ENCODE measurements at regions not wholly inside any gene's neighbourhood (a gene's known extent, or its start where the extent isn't known, plus 50 kb on each side); places are given as distances from the start of the nearest gene placed in this dataset.

- ATAC-seq = no peak
- no peak overlapping the region for H3K4me3 Mint-ChIP-seq
- H3K9me3 Mint-ChIP-seq (ENCODE audit: low read depth) = peaks cover 2% of the 10 kb centered on the region
- H3K27me3 Mint-ChIP-seq = no peaks in the 10 kb centered on the region
- H3K4me1 Mint-ChIP-seq = no peaks in the 10 kb centered on the region
- H3K36me3 Mint-ChIP-seq = no peaks in the 10 kb centered on the region
- DNase-seq = no peak
- H3K27ac Mint-ChIP-seq = no peak overlapping the region
- CTCF ChIA-PET = no interaction called here
Measured at GRCh38 chr4:92120810-92121498, 182.8 kb upstream of the GRID2 start.

- Mint-ChIP-seq H3K9me3 (ENCODE audit: low read depth) (peaks cover 2% of the 10 kb centered on the region), H3K36me3 (no peaks in the 10 kb centered on the region), H3K4me1 (no peaks in the 10 kb centered on the region), H3K27ac (no peak overlapping the region), H3K4me3 (no peak overlapping the region), H3K27me3 (no peaks in the 10 kb centered on the region)
- CTCF ChIA-PET = no interaction called here
- DNase-seq (no peak), ATAC-seq (no peak)
Measured at GRCh38 chr4:92122911-92123310, 180.9 kb upstream of the GRID2 start.

GRCh38 chr4:92128676-92129075, 175.1 kb upstream of the GRID2 start:
- DNase-seq (no peak), ATAC-seq (no peak)
- CTCF ChIA-PET = no interaction called here
- H3K4me3 Mint-ChIP-seq = no peak overlapping the region
- no peaks in the 10 kb centered on the region for H3K36me3 Mint-ChIP-seq
- H3K27me3 Mint-ChIP-seq = no peaks in the 10 kb centered on the region
- no peaks in the 10 kb centered on the region for H3K4me1 Mint-ChIP-seq
- peaks cover 12% of the 10 kb centered on the region for H3K9me3 Mint-ChIP-seq (ENCODE audit: low read depth)
- H3K27ac Mint-ChIP-seq = no peak overlapping the region

GRCh38 chr4:92129408-92129994, 174.3 kb upstream of the GRID2 start:
- Mint-ChIP-seq H3K27me3 (no peaks in the 10 kb centered on the region), H3K36me3 (no peaks in the 10 kb centered on the region), H3K27ac (no peak overlapping the region), H3K4me1 (no peaks in the 10 kb centered on the region), H3K9me3 (ENCODE audit: low read depth) (peaks cover 12% of the 10 kb centered on the region), H3K4me3 (no peak overlapping the region)
- DNase-seq = no peak
- ATAC-seq = no peak
- CTCF ChIA-PET = no interaction called here

GRCh38 chr4:92136434-92136833, 167.3 kb upstream of the GRID2 start:
- no peaks in the 10 kb centered on the region for H3K4me1 Mint-ChIP-seq
- ATAC-seq (no peak), DNase-seq (no peak)
- H3K27ac Mint-ChIP-seq = no peak overlapping the region
- no peaks in the 10 kb centered on the region for H3K36me3 Mint-ChIP-seq
- CTCF ChIA-PET = no interaction called here
- H3K27me3 Mint-ChIP-seq = no peaks in the 10 kb centered on the region
- no peak overlapping the region for H3K4me3 Mint-ChIP-seq
- peaks cover 8% of the 10 kb centered on the region for H3K9me3 Mint-ChIP-seq (ENCODE audit: low read depth)

GRCh38 chr4:92163348-92163747, 140.4 kb upstream of the GRID2 start:
- H3K27ac Mint-ChIP-seq = no peak overlapping the region
- CTCF ChIA-PET = no interaction called here
- DNase-seq (no peak), ATAC-seq (no peak)
- no peak overlapping the region for H3K4me3 Mint-ChIP-seq
- H3K36me3 Mint-ChIP-seq = no peaks in the 10 kb centered on the region
- H3K4me1 Mint-ChIP-seq = no peaks in the 10 kb centered on the region
- H3K27me3 Mint-ChIP-seq = no peaks in the 10 kb centered on the region
- peaks cover 11% of the 10 kb centered on the region for H3K9me3 Mint-ChIP-seq (ENCODE audit: low read depth)

- Mint-ChIP-seq H3K27ac (no peak overlapping the region), H3K36me3 (no peaks in the 10 kb centered on the region), H3K4me1 (no peaks in the 10 kb centered on the region), H3K4me3 (no peak overlapping the region), H3K9me3 (ENCODE audit: low read depth) (peaks cover 2% of the 10 kb centered on the region), H3K27me3 (no peaks in the 10 kb centered on the region)
- DNase-seq = no peak
- CTCF ChIA-PET = no interaction called here
- no peak for ATAC-seq
Measured at GRCh38 chr4:92170340-92170739, 133.4 kb upstream of the GRID2 start.

- CTCF ChIA-PET = no interaction called here
- H3K4me3 Mint-ChIP-seq = no peak overlapping the region
- H3K36me3 Mint-ChIP-seq = no peaks in the 10 kb centered on the region
- peaks cover 2% of the 10 kb centered on the region for H3K9me3 Mint-ChIP-seq (ENCODE audit: low read depth)
- ATAC-seq (no peak), DNase-seq (no peak)
- H3K27ac Mint-ChIP-seq = no peak overlapping the region
- H3K27me3 Mint-ChIP-seq = no peaks in the 10 kb centered on the region
- no peaks in the 10 kb centered on the region for H3K4me1 Mint-ChIP-seq
Measured at GRCh38 chr4:92172203-92172602, 131.6 kb upstream of the GRID2 start.

- DNase-seq = no peak
- Mint-ChIP-seq H3K9me3 (ENCODE audit: low read depth) (no peaks in the 10 kb centered on the region), H3K27me3 (no peaks in the 10 kb centered on the region), H3K4me1 (no peaks in the 10 kb centered on the region), H3K36me3 (no peaks in the 10 kb centered on the region), H3K4me3 (no peak overlapping the region), H3K27ac (no peak overlapping the region)
- CTCF ChIA-PET = no interaction called here
- ATAC-seq = no peak
Measured at GRCh38 chr4:92175250-92175649, 128.5 kb upstream of the GRID2 start.

- CTCF ChIA-PET = no interaction called here
- Mint-ChIP-seq H3K27me3 (no peaks in the 10 kb centered on the region), H3K4me3 (no peak overlapping the region), H3K27ac (no peak overlapping the region), H3K36me3 (no peaks in the 10 kb centered on the region), H3K4me1 (no peaks in the 10 kb centered on the region), H3K9me3 (ENCODE audit: low read depth) (peaks cover 16% of the 10 kb centered on the region)
- no peak for DNase-seq
- no peak for ATAC-seq
Measured at GRCh38 chr4:92182006-92182735, 121.6 kb upstream of the GRID2 start.

- Mint-ChIP-seq H3K36me3 (no peaks in the 10 kb centered on the region), H3K4me1 (no peaks in the 10 kb centered on the region), H3K27ac (no peak overlapping the region), H3K27me3 (no peaks in the 10 kb centered on the region), H3K4me3 (no peak overlapping the region), H3K9me3 (ENCODE audit: low read depth) (peaks cover 16% of the 10 kb centered on the region)
- ATAC-seq (no peak), DNase-seq (no peak)
- CTCF ChIA-PET = no interaction called here
Measured at GRCh38 chr4:92182736-92183407, 120.9 kb upstream of the GRID2 start.

GRCh38 chr4:92183825-92184224, 119.9 kb upstream of the GRID2 start:
- Mint-ChIP-seq H3K27me3 (no peaks in the 10 kb centered on the region), H3K9me3 (ENCODE audit: low read depth) (peaks cover 16% of the 10 kb centered on the region), H3K4me3 (no peak overlapping the region), H3K27ac (no peak overlapping the region), H3K36me3 (no peaks in the 10 kb centered on the region), H3K4me1 (no peaks in the 10 kb centered on the region)
- CTCF ChIA-PET = no interaction called here
- no peak for ATAC-seq
- no peak for DNase-seq

GRCh38 chr4:92184566-92184965, 119.2 kb upstream of the GRID2 start:
- DNase-seq (no peak), ATAC-seq (no peak)
- CTCF ChIA-PET = no interaction called here
- no peaks in the 10 kb centered on the region for H3K36me3 Mint-ChIP-seq
- H3K4me3 Mint-ChIP-seq = no peak overlapping the region
- H3K27me3 Mint-ChIP-seq = no peaks in the 10 kb centered on the region
- H3K27ac Mint-ChIP-seq = no peak overlapping the region
- no peaks in the 10 kb centered on the region for H3K4me1 Mint-ChIP-seq
- peaks cover 16% of the 10 kb centered on the region for H3K9me3 Mint-ChIP-seq (ENCODE audit: low read depth)

GRCh38 chr4:92186239-92186638, 117.5 kb upstream of the GRID2 start:
- no peak for DNase-seq
- Mint-ChIP-seq H3K36me3 (no peaks in the 10 kb centered on the region), H3K27me3 (no peaks in the 10 kb centered on the region), H3K4me3 (no peak overlapping the region), H3K27ac (no peak overlapping the region), H3K9me3 (ENCODE audit: low read depth) (peaks cover 15% of the 10 kb centered on the region), H3K4me1 (no peaks in the 10 kb centered on the region)
- CTCF ChIA-PET = no interaction called here
- ATAC-seq = no peak

All from activated CD8-positive, alpha-beta memory T cell treated with anti-CD3 and anti-CD28 coated beads, Interleukin-2, amount 10 ng/mL, durations not matched to agents 7 days and 5 days (primary cell).